AG20443 (cell line): ENCODE measurements at regions not wholly inside any gene's neighbourhood (a gene's known extent, or its start where the extent isn't known, plus 50 kb on each side); places are given as distances from the start of the nearest gene placed in this dataset.

ENCODE experiments used
- DNase-seq: peaks from one replicate; pipeline ENCODE4 v3.0.0; 2012; ENCODE audit warnings: low spot score, mixed read lengths

- no peak for DNase-seq
Observed at GRCh38 chr6:169165561-169166300, 87.9 kb downstream of the THBS2 start.

DNA sequence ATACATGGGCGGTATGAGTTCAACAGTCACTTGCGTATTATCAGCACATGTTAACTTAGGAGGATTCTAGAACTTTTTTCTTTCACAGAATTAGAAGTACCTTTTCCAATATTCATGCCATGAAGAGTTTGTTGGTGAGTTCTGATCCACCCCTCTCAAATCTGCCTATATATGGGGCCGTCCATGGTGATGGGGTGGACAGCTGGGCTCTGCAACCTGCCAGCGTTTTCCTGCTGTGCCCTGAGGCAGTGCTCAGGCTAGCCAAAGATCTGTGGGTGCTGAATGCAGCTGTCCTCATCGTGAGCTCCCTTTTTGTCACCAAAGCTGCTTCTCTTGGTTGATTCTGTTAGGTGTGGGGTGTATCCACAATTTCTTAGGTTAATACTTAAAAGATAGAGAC is 88.7 kb downstream of the THBS2 start:
- no peak for DNase-seq

- DNase-seq: no peak
Observed at GRCh38 chr6:169164451-169164850, 89.2 kb downstream of the THBS2 start.

DNA sequence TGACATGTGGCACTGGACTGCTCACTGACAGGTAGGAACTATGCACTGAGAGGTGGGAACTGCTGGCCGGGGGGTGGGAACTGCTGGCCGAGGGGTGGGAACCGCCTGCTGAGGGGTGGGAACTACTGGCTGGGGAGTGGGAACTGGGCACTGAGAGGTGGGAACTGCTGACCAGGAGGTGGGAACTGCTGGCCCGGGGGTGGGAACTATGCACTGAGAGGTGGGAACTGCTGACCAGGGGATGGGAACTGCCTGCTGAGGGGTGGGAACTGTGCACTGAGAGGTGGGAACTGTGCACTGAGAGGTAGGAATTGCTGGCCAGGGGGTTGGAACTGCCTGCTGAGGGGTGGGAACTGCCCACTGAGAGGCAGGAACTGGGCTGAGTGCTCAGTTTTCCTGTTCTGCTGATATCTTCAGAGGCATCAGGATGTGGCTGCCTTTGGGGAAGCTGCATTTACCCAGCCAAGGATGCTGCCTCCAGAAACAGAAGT is 90.2 kb downstream of the THBS2 start:
- no peak for DNase-seq

- DNase-seq: peak; percentile 97
Observed at GRCh38 chr6:169162752-169163407, 90.8 kb downstream of the THBS2 start.

DNA sequence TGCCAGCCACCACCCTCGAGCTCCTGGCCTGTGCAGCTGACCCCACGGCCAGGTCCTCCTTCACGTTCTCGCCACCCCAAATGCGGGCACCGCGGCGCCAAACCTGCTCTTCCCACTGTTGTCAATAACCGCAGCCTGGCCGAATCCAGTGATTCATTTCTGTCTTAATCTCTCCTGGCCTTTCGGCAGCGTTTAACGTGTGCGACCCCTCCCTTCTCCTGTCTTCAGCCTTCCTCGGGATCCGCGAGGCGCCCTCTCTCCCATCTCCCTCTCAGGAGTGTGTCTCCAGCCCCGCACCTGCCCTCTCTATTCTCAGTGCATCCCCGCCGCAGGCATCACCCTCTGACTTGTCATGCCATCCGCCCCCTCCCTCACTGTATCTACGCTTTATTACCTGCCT is 91.4 kb downstream of the THBS2 start:
- no peak for DNase-seq

GRCh38 chr6:169161572-169162167 is 92.0 kb downstream of the THBS2 start:
- DNase-seq: no peak

DNA sequence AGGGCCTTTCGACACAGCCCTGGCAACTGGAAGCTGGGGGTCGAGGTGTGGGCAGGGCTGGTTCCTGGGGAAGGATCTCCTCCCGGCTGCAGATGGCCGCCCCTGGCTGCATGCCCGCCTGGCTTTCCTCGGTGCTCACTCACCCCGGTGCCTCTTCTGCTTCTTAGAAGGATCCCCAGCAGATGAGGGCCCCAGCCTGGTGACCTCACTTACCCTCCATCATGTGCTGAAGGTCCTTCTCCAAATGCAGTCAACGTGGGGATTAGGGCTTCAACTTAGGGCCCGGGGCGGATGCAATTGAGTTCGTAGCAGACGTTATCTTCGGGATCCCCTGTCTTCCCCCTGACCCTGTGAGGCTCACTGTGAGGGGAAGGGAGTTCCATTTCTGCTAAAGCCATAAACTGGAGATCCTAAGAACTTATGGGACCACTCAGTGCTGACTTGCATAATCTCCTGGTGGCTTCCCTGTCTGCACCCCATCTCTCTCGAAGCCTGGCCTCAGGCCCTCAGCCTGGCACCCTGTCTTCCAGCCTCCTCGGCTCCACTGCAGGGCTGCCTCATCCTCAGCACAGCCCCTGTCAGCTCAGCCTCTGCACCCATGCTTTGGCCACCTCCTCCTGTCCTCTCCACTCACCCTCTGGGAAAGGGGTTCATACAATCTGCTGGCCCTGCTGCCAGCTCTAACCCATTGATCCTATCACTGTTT is 92.6 kb downstream of the THBS2 start:
- no peak for DNase-seq

- no peak for DNase-seq
Observed at GRCh38 chr6:169160091-169160854, 93.4 kb downstream of the THBS2 start.

DNA sequence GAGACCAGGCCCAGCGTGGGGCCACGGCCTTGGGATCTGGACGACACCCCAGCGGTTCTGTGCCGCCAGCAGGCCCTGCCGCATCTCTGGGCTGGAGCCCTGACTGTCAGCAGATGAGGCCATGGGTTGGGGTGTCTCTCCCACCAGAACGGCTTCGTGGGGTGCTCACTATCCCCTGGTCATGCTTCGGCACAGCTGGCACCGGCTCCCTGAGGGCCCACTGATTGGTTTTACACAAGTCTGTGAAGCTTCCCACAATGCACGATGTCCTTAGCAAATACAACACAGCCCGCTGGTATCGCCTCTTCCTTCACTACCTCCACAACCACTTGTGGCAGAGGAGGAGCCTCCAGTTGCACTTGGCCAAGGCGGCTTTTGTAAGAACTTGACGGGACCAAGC is 94.3 kb downstream of the THBS2 start:
- no peak for DNase-seq

DNA sequence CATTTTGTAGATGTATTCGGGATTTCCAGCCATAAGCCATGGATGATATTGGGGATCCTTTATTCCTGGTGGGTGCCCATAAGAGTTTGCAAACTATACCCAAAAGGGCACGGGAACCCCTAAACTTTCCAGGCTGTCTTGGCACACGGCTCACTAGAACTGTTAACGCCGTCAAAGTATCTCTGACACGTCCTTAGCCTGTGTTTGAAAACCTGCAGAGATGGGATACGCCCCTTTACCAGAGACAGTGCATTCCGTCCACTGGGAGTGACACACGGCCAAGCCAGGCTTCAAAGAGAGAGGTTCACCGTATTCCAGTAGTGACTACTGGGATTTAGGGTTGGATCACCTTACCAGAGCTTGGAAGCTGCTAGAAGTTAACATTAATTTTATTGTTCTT is 95.0 kb downstream of the THBS2 start:
- no peak for DNase-seq

- DNase-seq: peak; percentile 76
Observed at GRCh38 chr6:169158174-169158573, 95.5 kb downstream of the THBS2 start.

GRCh38 chr6:169157197-169158148 is 96.2 kb downstream of the THBS2 start:
- no peak for DNase-seq

- DNase-seq: no peak
Observed at GRCh38 chr6:169156793-169157147, 96.9 kb downstream of the THBS2 start.

DNA sequence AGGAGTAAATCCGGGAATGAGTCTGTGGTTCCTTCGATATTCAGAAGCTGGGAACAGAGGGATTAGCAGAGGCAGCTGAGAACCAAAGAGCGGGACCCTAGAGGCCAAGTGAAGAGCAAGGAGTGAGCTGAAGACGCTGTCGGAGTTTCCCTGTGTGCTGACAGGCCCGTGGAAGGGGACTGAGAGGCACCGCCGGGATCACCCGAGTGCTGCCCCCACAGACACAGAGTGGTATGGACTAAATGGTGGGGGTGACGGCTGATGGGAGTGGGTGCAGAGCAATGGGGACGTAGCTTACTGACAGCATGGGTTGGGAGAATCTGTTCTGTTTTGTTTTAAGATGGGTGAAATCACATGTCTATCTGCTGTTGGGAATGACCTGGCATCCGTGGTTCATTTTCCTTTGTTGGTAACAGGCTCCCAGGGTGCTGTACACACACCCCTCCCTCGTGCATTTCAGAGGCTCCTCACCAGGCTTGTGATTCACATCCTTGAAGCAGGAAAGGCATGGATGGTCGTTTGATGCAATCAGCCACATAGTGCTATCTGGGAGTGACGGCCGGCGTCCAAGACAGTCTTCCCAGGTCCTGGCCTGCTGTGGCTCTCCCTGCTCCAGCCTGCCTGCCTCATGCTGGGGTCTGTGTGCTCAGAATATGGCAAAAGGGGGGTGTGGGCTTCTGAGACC is 97.4 kb downstream of the THBS2 start:
- no peak for DNase-seq

- no peak for DNase-seq
Observed at GRCh38 chr6:169155481-169155880, 98.2 kb downstream of the THBS2 start.

GRCh38 chr6:169153401-169153800 is 100.2 kb downstream of the THBS2 start:
- DNase-seq: no peak

GRCh38 chr6:169146521-169146920 is 107.1 kb downstream of the THBS2 start:
- no peak for DNase-seq

DNA sequence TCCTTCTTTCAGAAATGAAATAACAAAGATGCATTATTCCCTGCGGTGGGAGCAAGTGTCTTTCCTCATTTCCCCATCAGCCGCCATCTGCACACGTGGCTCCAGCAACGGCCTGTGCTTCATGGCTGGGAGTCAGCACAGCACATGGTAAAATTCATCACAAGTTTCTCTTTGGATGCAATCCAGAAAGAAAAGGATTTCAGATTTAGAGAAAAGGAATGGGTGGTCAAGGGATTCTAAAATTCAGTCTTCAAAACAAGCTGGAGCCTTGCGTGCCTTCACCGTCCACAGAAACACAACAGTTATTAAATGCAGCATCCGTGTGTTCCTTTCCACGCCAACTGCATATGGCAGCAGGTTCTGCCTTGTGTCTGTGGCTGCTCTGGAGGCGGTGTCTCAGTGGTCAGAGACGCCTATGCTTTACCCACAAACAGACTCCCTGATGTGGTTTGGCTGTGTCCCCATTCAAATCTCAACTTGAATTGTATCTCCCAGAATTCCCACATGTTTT is 107.6 kb downstream of the THBS2 start:
- DNase-seq: peak; percentile 53

DNA sequence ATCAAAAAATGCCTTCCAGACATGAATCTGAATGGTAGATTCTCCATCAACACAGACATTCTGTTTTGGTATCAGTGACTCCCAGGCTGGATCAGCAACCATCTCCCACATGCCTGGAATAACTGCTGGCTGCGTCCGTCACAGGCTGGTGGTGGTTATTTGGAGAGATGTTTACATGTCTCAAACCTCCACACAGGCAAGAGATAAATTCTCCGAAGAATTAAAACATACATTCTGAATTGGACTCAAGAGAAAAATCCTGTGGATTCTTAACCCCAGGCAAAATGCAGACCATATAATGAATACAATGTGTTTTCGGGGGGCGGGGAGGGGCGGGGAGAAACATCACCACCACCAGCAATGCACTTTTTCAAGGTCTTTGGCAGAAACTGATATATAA is 108.2 kb downstream of the THBS2 start:
- DNase-seq: no peak
